ENCODE measurements at regions not wholly inside any gene's neighbourhood (a gene's known extent, or its start where the extent isn't known, plus 50 kb on each side); places are given as distances from the start of the nearest gene placed in this dataset.

DNA sequence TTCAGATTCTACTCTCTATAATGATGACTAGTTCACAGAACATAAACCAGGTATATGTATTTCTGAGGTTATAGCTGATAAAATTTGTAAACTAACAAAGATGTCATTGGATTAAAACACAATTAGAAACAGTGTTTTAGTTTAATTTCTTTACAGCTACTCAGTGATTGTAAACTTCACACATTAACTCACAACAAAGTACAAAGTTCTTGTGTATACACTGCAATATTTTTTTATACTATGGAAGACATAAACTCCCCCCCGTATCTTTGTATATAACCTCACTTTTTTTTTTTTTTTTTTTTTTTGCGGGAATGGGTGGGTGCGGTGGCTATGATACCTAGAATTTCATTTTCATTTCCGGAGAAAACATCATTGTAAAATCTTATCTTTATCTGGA lies 1043.2 kb downstream of the PCDH18 start:
- no peak for DNase-seq (ENCODE audit: extremely low read depth, low read depth)
- no peak for TF ChIP-seq CTCF (IDR thresholded peaks at IDR 0.05; ENCODE audit: low read depth, low read length)

- no peak for DNase-seq (ENCODE audit: extremely low read depth, low read depth)
- TF ChIP-seq CTCF (IDR thresholded peaks at IDR 0.05; ENCODE audit: low read depth, low read length), result no peak
Measured at GRCh38 chr4:136484996-136485395, 1047.3 kb downstream of the PCDH18 start.

- TF ChIP-seq CTCF (IDR thresholded peaks at IDR 0.05; ENCODE audit: low read depth, low read length), result no peak
Measured at GRCh38 chr4:136476753-136477152, 1055.5 kb downstream of the PCDH18 start.

DNA sequence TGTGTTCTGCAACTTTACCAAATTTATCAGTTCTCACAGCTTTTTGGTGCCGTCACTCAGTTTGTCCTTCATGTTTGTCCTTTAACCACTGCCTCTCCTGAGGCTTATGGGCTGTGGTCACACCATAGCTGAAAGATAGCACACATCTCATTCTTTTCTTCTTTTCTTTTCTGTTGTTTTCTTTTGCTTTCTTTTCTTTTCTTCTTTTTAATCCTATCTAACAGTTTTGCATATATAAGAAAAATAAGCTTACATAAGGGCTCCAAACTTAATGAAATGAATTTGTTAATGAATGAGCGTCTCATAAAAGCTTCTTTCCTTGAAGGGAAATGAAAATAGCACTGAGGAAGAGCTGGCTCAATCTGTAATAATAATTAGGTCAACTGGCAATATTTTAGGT lies 1061.2 kb downstream of the PCDH18 start:
- DNase-seq (ENCODE audit: extremely low read depth, low read depth), result no peak
- no peak for TF ChIP-seq CTCF (IDR thresholded peaks at IDR 0.05; ENCODE audit: low read depth, low read length)

More at GRCh38 chr4:136476753-136477152, 1055.5 kb downstream of the PCDH18 start:
- DNase-seq (ENCODE audit: extremely low read depth, low read depth), result no peak

GRCh38 chr4:136465691-136466090 lies 1066.6 kb downstream of the PCDH18 start:
- no peak for TF ChIP-seq CTCF (IDR thresholded peaks at IDR 0.05; ENCODE audit: low read depth, low read length)
- no peak for DNase-seq (ENCODE audit: extremely low read depth, low read depth)

- no peak for TF ChIP-seq CTCF (IDR thresholded peaks at IDR 0.05; ENCODE audit: low read depth, low read length)
- no peak for DNase-seq (ENCODE audit: extremely low read depth, low read depth)
Measured at GRCh38 chr4:136463941-136464340, 1068.4 kb downstream of the PCDH18 start.

GRCh38 chr4:136461533-136461932 lies 1070.8 kb downstream of the PCDH18 start:
- no peak for DNase-seq (ENCODE audit: extremely low read depth, low read depth)
- no peak for TF ChIP-seq CTCF (IDR thresholded peaks at IDR 0.05; ENCODE audit: low read depth, low read length)

All from AG09319 (cell line).